GM19372 (cell line): ENCODE measurements at regions not wholly inside any gene's neighbourhood (a gene's known extent, or its start where the extent isn't known, plus 50 kb on each side); places are given as distances from the start of the nearest gene placed in this dataset.

Experiments
- ATAC-seq: cut with Tn5 transposase; IDR thresholded peaks from one replicate; pipeline ENCODE4 v1.9.1; 2021; ENCODE audit warnings: mild to moderate bottlenecking, low read depth, moderate library complexity; ENCODE audit not compliant: unreplicated experiment

DNA sequence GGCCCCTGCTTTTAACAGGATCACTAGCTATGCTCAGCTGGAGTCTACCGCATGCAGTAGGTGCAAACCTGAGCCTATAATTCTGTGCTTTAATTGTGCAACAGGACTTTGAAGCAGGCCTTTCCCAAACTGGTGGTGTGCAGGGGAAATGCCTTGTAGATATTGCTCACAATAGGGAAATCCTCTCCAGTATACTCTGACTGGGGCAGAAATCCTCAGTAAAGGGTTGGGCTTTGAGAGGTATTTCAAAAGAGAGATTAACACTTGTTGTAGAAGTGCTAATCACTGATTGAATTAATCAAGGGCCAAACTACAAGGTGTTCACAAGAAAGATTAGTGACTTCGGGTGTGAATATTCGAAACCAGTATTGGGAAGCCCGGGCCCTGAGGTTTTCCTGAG lies 58.5 kb upstream of the EXOC6 start:
- ATAC-seq, result no peak

DNA sequence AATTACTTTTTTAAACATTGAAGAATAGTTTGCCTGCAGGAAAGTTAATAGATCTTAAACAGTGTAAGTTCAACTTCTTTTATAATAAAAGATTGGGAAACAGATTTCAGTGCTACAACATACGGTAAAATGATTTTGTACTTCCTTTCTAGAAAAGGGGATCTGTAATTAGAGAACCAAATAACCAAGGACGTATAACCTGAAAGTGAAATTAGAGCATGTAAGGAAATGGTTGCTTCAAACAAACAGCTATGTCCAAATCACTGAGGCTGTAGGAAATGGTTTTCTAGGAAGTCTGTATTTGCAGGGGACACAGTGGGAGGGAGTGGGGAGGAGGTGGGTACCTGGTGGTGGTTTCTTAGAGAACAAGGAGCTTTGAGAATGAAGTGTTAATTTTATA lies 57.9 kb upstream of the EXOC6 start:
- ATAC-seq, result no peak

DNA sequence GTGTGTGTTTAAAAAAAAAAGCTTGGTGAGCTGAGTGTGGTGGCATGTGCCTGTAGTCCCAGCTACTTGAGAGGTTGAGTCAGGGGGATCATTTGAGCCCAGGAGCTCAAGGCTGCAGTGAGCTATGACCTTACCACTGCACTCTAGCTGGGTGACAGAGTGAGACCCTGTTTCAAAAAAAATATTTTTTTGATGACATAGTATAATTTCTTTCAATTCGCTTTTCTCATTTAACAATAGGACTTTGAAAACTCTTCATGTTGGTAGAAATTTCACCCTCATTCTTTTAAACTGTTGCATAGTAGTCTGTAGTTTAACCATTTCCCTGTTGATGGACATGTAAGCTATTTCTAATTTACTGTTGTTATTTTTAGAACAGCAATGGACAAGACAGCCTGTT lies 55.7 kb upstream of the EXOC6 start:
- no peak for ATAC-seq
